ENCODE measurements at regions not wholly inside any gene's neighbourhood (a gene's known extent, or its start where the extent isn't known, plus 50 kb on each side); places are given as distances from the start of the nearest gene placed in this dataset.

DNA sequence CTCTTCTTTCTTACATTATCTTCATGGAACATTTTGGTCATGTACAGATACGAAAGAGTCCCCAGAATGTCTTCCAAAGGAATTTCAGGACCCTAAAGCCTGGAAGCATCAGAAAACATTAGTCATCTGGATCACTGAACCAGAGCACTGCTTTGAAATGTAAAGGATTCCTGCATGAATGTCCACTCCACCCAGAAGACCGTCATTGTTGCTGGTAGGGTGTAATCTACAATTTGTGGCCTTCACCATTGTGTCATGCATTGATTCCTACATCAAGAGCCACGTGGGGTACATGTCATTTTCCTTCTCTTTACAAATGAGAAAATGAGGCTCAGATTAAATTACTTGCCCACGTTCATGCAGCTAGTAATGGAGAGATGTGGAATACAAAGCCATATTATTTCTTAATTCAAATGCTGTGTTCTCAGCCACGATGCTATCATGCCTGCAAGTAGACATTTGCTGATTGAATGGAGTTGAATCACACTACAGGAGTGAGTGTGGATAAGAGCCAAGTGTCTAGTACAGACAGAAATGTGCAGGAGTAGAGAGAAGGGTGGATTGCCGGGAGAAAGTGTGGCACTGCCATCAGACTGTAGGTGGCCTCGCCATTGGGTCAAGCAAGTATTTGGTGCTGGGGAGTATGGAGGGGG is 231.2 kb downstream of the C12orf75 start:
- TF ChIP-seq, protein P1, sequence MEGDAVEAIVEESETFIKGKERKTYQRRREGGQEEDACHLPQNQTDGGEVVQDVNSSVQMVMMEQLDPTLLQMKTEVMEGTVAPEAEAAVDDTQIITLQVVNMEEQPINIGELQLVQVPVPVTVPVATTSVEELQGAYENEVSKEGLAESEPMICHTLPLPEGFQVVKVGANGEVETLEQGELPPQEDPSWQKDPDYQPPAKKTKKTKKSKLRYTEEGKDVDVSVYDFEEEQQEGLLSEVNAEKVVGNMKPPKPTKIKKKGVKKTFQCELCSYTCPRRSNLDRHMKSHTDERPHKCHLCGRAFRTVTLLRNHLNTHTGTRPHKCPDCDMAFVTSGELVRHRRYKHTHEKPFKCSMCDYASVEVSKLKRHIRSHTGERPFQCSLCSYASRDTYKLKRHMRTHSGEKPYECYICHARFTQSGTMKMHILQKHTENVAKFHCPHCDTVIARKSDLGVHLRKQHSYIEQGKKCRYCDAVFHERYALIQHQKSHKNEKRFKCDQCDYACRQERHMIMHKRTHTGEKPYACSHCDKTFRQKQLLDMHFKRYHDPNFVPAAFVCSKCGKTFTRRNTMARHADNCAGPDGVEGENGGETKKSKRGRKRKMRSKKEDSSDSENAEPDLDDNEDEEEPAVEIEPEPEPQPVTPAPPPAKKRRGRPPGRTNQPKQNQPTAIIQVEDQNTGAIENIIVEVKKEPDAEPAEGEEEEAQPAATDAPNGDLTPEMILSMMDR (IDR thresholded peaks at IDR 0.05; ENCODE audit: insufficient read depth, low read length) = no peak
- peak; percentile 76 for DNase-seq (ENCODE audit: low read depth)
- no peak overlapping the region for H3K4me3 ChIP-seq (ENCODE audit: low read depth, low read length)

DNA sequence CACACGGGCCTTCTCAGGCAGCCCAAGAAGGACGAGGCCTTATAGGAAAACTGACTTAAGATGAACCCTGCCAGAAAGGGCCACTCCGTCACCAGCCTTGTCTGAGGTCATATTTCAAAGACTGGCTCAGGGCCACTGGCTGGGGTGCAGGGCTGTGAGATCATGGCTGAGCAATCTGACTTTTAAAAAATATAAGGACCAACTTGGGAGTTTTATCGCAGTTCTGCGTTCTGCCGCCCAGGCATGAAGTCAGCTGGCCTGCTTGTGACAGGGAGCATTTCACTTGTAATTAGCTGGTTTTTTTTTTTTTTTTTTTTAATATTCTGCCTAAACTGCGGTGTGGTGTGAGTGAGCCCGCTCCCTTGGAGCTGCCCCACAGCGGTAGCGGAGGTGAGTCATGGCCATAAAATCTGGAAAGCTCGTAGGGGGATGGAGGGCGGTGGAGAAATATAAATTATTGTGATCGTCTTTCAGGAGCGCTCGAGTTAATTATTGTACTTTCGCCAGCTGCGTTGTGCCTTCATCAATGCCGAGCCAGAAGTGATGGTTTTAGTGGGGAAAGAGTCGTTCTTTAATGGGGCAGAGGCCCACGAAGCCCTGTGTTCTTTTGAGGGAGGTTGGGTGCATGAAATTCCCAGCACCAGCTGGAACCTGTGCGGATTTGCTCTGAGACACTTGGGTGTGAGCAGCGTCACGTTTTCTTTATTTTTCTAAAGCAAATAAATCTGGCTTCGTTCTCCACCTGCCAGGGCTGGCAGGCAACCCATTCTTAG is 231.9 kb downstream of the C12orf75 start:
- DNase-seq (ENCODE audit: low read depth) = peak; percentile 86
- peak overlapping the region; percentile 9 for H3K4me3 ChIP-seq (ENCODE audit: low read depth, low read length)
- TF ChIP-seq, protein P1 (IDR thresholded peaks at IDR 0.05; ENCODE audit: insufficient read depth, low read length) = no peak

DNA sequence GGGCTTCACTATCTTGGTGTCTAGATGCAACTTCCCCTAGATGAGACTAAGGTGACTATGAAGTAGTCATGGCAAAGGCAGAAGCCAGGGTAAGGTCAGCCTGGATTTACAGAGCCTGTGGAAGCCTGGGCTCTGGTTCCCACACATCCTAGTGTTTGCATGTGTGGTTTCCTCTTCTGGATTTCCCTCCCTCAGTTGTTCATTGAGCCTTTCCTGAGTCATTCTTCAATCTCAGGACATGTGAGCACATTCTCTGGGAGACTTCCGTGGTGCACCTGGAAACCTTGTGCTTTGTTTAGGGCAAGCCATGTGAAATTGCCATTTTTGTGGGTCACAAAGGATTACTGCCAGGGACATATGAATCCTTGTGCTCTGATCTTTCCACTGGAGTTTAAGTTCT is 236.6 kb downstream of the C12orf75 start:
- TF ChIP-seq, protein P1 (IDR thresholded peaks at IDR 0.05; ENCODE audit: insufficient read depth, low read length) = no peak
- no peak overlapping the region for H3K4me3 ChIP-seq (ENCODE audit: low read depth, low read length)
- DNase-seq (ENCODE audit: low read depth) = no peak

DNA sequence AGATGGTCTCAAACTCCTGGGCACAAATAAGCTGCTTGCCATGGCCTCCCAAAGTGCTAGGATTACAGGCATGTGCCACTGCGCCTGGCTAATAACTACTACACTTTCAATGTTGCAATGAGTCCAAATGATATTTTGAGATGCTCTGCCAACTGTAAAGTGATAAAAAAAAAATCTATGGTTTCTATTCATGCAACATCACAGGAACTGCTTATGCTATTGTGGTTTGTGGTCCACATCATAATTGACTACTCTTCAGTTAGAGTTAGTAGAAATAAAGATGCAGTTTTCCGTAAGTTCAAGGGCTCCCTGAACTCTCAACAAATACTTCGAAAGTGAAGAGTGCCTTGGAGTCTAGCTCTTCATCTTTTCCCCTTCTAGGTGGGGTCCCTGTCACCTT is 239.4 kb downstream of the C12orf75 start:
- TF ChIP-seq, protein P1 (IDR thresholded peaks at IDR 0.05; ENCODE audit: insufficient read depth, low read length) = no peak
- DNase-seq (ENCODE audit: low read depth) = no peak
- no peak overlapping the region for H3K4me3 ChIP-seq (ENCODE audit: low read depth, low read length)

DNA sequence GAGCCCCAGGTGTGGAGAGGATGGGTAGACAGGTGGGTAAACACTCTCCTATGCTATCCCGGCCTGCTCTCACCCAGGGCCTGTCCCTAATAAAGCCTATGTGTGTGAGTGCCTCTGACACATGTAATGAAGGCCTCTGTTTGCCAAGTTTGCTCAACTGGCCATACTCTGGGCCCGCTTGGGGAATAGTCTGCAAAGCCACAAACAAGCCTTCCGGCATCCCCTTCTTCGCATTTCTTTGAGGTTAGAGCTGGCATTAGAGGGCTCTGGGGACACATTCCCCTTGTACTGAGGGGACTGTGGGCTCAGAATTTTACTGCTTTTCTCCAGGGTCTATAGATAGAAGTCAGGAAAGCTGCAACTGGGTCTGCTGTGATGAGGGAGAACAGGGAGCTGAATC is 240.5 kb downstream of the C12orf75 start:
- no peak for DNase-seq (ENCODE audit: low read depth)
- TF ChIP-seq, protein P1 (IDR thresholded peaks at IDR 0.05; ENCODE audit: insufficient read depth, low read length) = no peak
- no peak overlapping the region for H3K4me3 ChIP-seq (ENCODE audit: low read depth, low read length)

DNA sequence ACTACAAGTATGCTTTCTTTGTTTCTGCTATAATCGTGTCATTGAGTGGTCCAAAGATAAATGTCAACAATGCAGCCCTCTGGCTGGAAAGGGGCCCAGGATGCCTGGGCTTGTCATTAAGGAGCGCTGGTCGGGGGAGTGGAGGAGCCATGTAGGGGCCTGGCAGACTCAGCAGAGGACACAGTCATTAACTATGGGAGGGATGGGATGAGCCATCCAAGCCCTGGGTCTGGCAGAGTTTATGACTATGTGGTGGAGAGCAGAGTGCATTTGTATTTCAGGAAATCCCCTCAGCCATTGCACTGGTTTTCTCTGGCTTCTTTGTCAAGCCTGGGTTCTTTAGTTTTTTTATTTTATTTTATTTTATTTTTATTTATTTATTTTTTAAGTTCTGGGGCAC is 243.1 kb downstream of the C12orf75 start:
- no peak for DNase-seq (ENCODE audit: low read depth)
- TF ChIP-seq, protein P1 (IDR thresholded peaks at IDR 0.05; ENCODE audit: insufficient read depth, low read length) = no peak
- H3K4me3 ChIP-seq (ENCODE audit: low read depth, low read length) = no peak overlapping the region

Measured in fibroblast of the aortic adventitia (primary cell).